Mammary epithelial cell (primary cell): ENCODE measurements at regions not wholly inside any gene's neighbourhood (a gene's known extent, or its start where the extent isn't known, plus 50 kb on each side); places are given as distances from the start of the nearest gene placed in this dataset.

Source experiments
- EZH2 ChIP-seq: IDR thresholded peaks from 2 replicates; pipeline ENCODE4 v1.6.1; 2012; ENCODE audit warnings: low read length, inconsistent platforms, borderline replicate concordance
- TF ChIP-seq, protein P1 (sequence below), 2 donors: IDR thresholded peaks in 1 of 2; conservative IDR thresholded peaks in 1 of 2; 2 replicates each; pipeline ENCODE4 v1.5.1; 2011 to 2012; ENCODE audit warnings: inconsistent platforms in 2 of 2, low read length in 2 of 2, mild to moderate bottlenecking in 2 of 2, control low read depth in 1 of 2, low read depth in 1 of 2; ENCODE audit not compliant: insufficient read depth in 1 of 2; ENCODE audit errors: extremely low read depth in 1 of 2

DNA sequence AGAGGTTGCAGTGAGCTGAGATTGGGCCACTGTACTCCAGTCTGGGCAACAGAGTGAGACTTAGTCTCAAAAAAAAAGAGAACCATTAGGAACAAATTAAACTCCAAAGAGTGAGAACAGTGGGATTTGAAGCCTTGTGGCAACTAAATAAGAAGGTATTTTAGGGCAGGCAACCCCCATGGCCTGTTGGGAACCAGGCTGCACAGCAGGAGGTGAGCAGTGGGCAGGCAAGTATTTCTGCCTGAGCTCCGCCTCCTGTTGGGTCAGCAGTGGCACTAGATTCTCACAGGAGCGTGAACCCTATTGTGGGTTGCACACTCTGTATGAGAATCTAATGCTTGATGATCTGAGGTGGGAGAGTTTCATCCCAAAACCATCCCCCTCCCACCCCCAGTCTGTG lies 57.6 kb upstream of the MED9 start:
- TF ChIP-seq, protein P1, sequence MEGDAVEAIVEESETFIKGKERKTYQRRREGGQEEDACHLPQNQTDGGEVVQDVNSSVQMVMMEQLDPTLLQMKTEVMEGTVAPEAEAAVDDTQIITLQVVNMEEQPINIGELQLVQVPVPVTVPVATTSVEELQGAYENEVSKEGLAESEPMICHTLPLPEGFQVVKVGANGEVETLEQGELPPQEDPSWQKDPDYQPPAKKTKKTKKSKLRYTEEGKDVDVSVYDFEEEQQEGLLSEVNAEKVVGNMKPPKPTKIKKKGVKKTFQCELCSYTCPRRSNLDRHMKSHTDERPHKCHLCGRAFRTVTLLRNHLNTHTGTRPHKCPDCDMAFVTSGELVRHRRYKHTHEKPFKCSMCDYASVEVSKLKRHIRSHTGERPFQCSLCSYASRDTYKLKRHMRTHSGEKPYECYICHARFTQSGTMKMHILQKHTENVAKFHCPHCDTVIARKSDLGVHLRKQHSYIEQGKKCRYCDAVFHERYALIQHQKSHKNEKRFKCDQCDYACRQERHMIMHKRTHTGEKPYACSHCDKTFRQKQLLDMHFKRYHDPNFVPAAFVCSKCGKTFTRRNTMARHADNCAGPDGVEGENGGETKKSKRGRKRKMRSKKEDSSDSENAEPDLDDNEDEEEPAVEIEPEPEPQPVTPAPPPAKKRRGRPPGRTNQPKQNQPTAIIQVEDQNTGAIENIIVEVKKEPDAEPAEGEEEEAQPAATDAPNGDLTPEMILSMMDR (conservative IDR thresholded peaks at IDR 0.05 in 1 of 2, IDR thresholded peaks at IDR 0.05 in 1 of 2; ENCODE audit: extremely low read depth in 1 of 2, insufficient read depth in 1 of 2, low read depth in 1 of 2, low read length in 2 of 2), result no peak
- no peak for TF ChIP-seq EZH2
